GM21423 (cell line): ENCODE measurements at regions not wholly inside any gene's neighbourhood (a gene's known extent, or its start where the extent isn't known, plus 50 kb on each side); places are given as distances from the start of the nearest gene placed in this dataset.

Source experiments
- ATAC-seq: cut with Tn5 transposase; IDR thresholded peaks from one replicate; pipeline ENCODE4 v1.9.1; 2021; ENCODE audit warnings: mild to moderate bottlenecking, moderate library complexity; ENCODE audit not compliant: unreplicated experiment

DNA sequence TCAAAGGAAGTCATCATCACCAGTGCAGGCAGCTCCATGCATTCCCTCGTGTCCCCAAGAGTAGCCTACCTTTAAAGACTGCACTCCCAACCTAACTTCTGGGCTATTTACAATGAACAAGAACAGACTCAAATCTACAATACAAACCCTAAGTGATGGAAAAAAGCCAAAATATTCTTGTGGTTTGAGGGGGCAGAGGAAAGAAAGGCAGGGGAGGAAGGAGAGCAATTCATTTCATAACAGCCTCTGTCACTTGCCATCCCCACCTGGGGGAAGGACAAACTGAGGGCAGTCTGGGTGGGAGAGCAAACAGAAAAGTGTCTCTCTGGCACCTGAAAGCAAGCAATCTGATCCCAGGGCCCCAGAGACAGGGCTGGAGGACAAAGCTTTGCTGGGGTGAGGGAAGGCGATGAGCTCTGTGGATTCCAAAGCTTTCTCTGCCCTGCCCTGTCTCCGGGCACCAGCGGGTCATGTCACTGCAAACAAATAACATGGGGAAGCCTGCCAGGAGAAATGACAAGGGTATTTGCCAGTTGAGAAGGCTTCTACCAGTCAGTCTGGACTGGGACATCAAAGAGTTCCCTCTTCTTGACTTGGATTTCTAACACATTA is 528.0 kb upstream of the TNP1 start:
- ATAC-seq = no peak

GRCh38 chr2:217386041-217386440 is 526.2 kb upstream of the TNP1 start:
- ATAC-seq = no peak

DNA sequence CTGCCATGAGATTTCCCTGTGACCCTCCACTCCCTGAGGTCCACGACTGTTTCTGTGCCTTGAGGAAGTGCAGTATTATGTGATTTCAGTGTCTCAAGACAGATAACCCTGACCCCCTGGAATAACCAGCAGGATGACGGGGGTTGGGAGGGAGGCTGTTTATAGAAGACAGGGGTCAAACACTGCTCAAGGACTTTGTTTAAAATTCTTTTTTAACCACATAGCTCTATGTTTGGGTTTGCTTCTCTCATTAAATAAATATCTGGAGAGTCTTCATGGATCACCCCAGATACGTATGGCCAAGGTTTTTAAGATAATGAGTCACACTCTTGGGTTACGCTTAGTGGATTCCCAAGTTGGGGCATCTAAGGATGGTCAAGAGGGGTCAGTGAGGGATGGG is 523.8 kb upstream of the TNP1 start:
- no peak for ATAC-seq

GRCh38 chr2:217382794-217383193 is 522.9 kb upstream of the TNP1 start:
- ATAC-seq = no peak

DNA sequence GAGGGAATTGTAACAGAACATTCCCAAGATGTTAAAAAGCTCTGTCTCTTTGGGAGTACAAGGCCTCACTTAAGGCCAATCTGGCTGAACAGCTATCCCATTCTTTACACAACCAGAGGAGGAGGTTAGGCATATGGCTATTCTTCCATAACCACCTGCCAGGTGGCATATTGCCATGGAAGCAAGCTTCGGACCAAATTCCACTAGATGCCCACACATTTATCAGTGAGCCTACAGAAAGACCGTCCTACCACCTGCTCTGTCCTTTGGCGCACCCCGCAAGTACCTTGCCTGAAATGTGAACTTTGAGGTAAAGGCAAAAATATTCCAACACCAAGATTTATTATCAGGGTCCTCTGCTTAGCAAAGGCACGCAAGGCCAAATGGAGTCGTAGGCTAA is 519.9 kb upstream of the TNP1 start:
- no peak for ATAC-seq

- no peak for ATAC-seq
Observed at GRCh38 chr2:217372794-217373193, 512.9 kb upstream of the TNP1 start.

- no peak for ATAC-seq
Observed at GRCh38 chr2:217371781-217372213, 511.9 kb upstream of the TNP1 start.

- no peak for ATAC-seq
Observed at GRCh38 chr2:217370391-217370790, 510.5 kb upstream of the TNP1 start.

GRCh38 chr2:217367464-217367863 is 507.6 kb upstream of the TNP1 start:
- ATAC-seq = no peak

DNA sequence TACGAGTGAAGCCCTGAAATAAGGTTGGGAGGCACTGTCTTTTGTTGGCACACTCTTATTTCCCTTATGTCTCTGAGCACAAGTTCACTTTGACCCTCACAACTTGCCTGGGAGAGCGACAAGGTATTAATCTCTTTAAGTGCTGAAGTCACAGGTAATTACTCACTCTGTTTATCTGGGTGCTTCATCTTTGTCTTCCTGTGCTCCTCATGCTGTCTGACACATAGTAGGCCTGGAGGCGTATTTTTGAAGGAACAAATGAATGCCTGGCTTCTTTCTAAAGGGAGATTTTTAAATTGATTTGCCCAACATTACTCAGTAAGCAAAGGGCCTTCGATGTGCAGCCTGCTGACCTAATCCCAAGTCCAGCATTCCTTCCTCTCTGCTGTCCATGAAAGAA is 507.1 kb upstream of the TNP1 start:
- ATAC-seq = no peak

DNA sequence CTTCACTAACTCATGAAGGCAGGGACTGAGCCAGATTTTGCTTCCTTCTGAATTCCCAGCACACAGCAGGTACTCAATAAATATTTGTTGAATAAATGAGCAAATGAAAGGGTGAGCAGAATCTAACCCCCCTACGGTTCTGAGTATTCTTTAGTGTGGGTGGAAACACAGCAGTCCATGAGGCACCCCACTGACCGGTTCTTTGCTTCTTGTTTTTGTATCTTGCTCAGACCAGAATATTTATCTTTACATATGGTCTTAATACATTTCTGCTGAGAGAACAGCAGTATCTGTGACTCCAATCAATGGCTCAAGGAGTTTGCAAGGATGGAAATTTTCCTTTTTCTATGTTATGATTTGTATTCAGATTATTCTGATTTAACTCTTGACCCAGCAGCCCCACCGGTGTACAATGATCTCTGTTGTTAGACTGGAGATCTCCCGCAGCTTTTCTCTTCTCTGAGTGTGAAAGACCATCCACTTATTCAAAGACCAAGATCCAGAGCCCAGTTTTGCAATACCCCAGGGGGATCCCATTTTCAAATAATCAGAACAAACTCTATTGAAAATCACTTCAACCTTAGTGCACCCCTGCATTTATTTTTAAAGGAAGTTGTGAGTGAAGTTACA is 506.5 kb upstream of the TNP1 start:
- ATAC-seq = no peak

- ATAC-seq = no peak
Observed at GRCh38 chr2:217365656-217366055, 505.8 kb upstream of the TNP1 start.

- ATAC-seq = no peak
Observed at GRCh38 chr2:217364224-217364623, 504.4 kb upstream of the TNP1 start.

DNA sequence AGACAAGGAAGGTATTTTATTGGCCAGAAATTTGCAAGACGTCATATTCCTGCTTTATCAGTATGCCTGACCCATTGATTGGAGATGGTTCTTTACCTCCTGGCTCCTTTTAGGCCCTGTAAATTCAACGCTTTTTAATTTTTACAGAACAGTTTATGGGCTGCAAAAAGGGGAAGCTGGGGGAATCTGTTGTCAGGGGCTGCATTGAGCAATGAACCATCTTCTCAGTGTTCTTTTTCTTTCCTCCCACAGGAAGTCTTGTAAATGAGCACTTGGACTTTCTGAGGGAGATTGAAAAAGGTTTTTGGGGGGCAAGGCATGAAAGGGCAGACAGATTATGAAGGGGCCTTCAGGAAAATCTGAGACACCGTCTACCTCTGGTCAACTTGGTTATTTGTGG is 503.6 kb upstream of the TNP1 start:
- no peak for ATAC-seq

DNA sequence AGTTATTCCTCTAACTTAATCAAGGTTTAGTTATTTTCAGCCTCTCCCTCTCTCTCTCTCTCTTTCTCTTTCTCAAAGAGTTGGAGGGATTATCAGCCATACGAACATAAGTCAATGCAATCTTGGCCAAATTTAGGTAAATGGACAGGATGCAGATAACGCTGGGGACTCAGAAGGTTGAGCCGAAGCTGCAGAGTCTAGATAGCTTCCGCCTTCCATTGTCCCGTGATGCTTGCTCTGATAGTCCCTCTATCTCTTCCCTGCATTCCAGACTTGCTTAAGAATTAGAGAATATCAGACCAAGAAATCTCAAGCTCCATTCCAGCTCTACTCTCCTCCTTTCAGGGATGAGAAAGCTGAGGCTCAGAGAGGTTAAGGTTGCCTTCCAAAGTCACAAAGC is 502.8 kb upstream of the TNP1 start:
- ATAC-seq = no peak

DNA sequence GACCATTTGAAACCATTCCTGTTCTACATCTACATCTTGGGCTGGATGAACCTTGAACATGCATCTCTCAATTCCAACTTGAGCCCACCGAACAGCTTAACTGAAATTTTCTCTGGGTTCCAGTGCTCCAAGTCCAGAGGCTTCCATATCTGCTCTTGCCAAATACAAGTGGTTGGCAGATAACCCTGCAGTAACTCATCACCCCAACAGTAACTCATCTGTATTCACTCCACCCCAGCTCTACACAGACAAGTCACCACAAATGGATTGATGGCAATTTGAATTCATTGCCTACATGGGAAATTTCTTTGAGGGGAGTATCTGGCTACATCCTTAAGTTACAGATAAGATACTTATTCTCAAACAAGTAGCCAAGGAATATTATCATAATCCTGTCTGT is 502.4 kb upstream of the TNP1 start:
- ATAC-seq = no peak

GRCh38 chr2:217361483-217361880 is 501.6 kb upstream of the TNP1 start:
- no peak for ATAC-seq

DNA sequence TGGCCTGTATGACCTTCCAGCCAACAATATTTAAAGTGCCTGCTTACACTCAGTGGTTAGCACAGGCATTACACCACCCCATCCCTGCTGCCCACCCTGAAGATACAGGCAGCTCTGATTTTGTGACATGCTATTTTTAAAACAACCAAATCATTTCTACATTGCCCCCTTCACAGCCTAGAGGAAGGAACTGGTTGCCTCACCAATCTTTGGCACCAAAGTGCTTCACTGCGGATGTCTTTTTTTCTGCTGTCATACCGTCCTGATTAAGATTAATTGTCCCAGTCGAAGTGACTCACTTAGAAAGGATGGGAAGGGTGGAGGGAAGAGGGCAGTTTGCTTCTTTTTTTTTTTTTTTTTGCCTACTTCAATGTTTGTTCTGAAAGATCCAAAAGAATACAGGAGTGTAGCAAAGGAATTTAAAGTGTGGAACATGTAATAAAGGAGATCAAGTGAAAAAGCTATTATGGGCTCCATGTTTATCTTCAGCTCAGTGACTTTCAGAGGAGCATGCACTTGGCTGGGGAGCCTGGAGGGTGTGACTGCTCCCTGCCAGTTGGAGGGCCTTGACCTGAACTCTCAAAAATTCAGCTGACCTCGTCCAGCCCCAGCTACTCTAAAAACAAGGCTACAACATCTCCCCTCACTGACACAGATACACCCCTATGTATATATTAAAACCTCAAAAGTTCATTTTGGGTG is 501.1 kb upstream of the TNP1 start:
- ATAC-seq = no peak

DNA sequence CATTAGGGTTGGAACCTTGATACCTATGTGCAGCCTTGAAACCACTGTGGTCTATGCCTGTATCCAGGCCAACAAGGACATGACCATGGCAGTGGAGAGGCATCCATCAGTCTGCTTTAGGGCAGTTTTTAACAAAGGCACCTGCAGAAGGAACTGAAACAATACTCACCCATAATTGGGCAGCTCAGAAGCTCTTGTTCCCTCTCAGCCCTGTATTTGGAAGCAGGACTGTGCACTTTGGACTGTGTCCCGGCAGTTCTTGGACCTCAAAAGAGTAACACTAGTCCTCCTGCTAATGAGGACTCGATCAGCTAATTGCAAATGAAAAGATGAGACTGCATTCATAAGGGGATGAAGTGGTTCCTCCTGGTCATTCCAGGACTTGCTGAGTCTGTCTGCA is 500.2 kb upstream of the TNP1 start:
- ATAC-seq = no peak

DNA sequence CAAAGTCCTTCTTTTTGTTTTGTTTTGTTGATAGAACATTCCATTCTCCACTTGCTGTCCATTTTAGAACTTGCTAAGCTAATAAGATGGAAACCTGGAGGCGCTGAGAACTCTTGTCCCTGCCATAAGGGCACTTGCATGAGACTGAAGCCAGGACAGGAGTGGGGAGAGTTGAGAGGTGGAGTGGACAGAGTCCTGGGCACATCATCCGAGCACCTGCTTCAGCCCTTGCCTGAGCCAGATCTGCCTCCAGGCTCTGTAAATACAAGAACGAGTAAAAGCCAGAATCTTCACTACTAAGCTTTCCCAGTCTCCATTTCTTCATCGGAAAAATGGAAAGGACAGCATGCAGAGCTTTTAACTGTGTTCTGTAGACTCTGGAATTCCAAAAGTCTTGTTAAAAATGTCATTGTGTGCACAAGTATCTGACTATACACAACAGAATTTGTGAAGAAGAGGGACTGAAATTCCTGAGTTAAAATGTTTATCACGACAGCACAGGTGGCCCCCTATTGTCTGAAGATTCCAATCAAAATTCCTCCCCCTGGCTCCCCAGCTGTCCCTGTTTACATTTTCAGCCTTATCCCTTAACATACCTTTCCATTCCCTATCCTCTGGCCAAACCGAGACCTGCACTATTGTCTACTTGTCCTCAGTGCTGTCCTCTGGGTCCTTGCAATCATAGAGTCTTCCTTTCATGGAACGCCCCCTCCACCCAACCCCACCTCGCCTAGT is 498.2 kb upstream of the TNP1 start:
- ATAC-seq = no peak

DNA sequence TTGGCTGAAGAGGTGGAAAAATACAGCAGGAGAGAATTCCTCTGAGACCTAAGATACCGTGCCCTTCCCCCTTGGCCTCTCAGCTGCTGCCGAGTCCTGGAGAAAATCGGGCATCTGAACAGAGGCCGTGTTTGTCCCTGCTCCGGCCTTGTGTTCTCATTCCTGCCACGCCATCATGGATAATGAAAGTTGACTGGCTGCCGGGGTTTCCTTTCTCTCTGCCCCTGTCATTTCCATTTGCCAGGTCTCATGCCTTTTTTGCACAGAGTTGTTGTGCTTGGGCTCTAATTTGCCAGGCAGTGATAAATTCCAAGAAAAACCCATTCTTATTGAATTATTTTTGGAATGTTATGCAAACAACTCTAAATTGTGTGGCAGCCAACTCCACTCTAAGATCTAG is 496.9 kb upstream of the TNP1 start:
- ATAC-seq = no peak

DNA sequence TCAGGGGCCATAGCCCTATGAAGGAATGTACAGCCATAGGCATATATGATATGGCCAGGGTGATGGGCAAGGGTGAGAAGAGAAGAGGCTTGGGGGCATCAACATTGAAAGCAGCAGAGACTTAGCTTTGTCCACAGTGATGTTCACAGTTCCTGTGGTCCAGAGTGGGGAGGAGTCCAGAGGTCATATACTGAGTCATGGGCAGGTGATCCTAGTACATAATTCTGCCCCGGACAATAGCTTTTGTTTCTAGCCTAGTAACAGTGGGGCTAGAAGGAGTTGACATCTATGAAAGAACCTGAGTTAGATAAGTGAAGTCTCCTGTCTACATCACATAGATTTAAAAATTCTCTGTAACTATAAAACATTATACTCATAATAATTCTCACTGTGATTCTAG is 496.3 kb upstream of the TNP1 start:
- no peak for ATAC-seq
